Calu3 (cell line): ENCODE measurements at regions not wholly inside any gene's neighbourhood (a gene's known extent, or its start where the extent isn't known, plus 50 kb on each side); places are given as distances from the start of the nearest gene placed in this dataset.

Source experiments
- BruUV-seq: library from RNA; stranded (reverse); fragments of 400-500 nt; replicated peaks from 2 replicates; lab custom pipeline; 2021; lab: Mats Ljungman, UMichigan
- CTCF ChIA-PET: fragments of 300-600 bp; sonication (Branson Sonifier 250); formaldehyde crosslinking; loops from one replicate; lab custom pipeline; 2022; ENCODE audit warnings: antibody characterized with exemption; lab: Charles Lee
- DNase-seq: peaks from one replicate; pipeline ENCODE4 v3.0.0; 2022
- H3K27ac Mint-ChIP-seq: one replicate; pipeline ENCODE4 v1.8.0; 2022; ENCODE audit warnings: mixed read lengths; ENCODE audit not compliant: unreplicated experiment
- H3K27me3 Mint-ChIP-seq: one replicate; pipeline ENCODE4 v1.8.0; 2022; ENCODE audit warnings: mixed read lengths; ENCODE audit not compliant: unreplicated experiment
- H3K36me3 Mint-ChIP-seq: one replicate; pipeline ENCODE4 v1.8.0; 2022; ENCODE audit warnings: mild to moderate bottlenecking, moderate library complexity, mixed read lengths; ENCODE audit not compliant: insufficient read depth, unreplicated experiment
- H3K4me1 Mint-ChIP-seq: one replicate; pipeline ENCODE4 v1.8.0; 2022; ENCODE audit warnings: mild to moderate bottlenecking, low read depth, mixed read lengths; ENCODE audit not compliant: unreplicated experiment
- H3K4me3 Mint-ChIP-seq: one replicate; pipeline ENCODE4 v1.8.0; 2022; ENCODE audit warnings: mild to moderate bottlenecking, low read depth, moderate library complexity, mixed read lengths; ENCODE audit not compliant: unreplicated experiment
- H3K9me3 Mint-ChIP-seq: one replicate; pipeline ENCODE4 v1.8.0; 2022; ENCODE audit warnings: low read depth, mixed read lengths; ENCODE audit not compliant: unreplicated experiment
- CTCF ChIP-seq: fragments of 200-600 bp; IDR thresholded peaks from one replicate; pipeline ENCODE4 v1.8.0; 2022; ENCODE audit warnings: antibody characterized with exemption; ENCODE audit not compliant: unreplicated experiment
- intact Hi-C: fragments of 100-400 bp; cut with micrococcal nuclease; formaldehyde crosslinking; loops from one replicate; pipeline ENCODE4 v1.10.0; 2022; ENCODE audit not compliant: unreplicated experiment

GRCh38 chr22:49151256-49152126, 676.2 kb downstream of the BRD1 start:
- H3K4me1 Mint-ChIP-seq: no peaks in the 10 kb centered on the region
- H3K36me3 Mint-ChIP-seq: no peaks in the 10 kb centered on the region
- DNase-seq: no peak
- no peak overlapping the region for H3K27ac Mint-ChIP-seq
- CTCF ChIA-PET: no interaction called here
- peaks cover 6% of the 10 kb centered on the region for H3K9me3 Mint-ChIP-seq
- BruUV-seq: no TSS peak
- no peak overlapping the region for H3K4me3 Mint-ChIP-seq
- intact Hi-C loops: no loop called here
- TF ChIP-seq CTCF: no peak
- H3K27me3 Mint-ChIP-seq: no peaks in the 10 kb centered on the region

- intact Hi-C loops: no loop called here
- DNase-seq: no peak
- Mint-ChIP-seq H3K27me3 (no peaks in the 10 kb centered on the region), H3K27ac (no peak overlapping the region), H3K4me1 (no peaks in the 10 kb centered on the region), H3K36me3 (no peaks in the 10 kb centered on the region), H3K4me3 (no peak overlapping the region), H3K9me3 (peaks cover 4% of the 10 kb centered on the region)
- CTCF ChIA-PET: no interaction called here
- TF ChIP-seq CTCF: no peak
- no TSS peak for BruUV-seq
These were observed 676.9 kb downstream of the BRD1 start for GRCh38 chr22:49150801-49151221.

- no peak overlapping the region for H3K27ac Mint-ChIP-seq
- BruUV-seq: no TSS peak
- TF ChIP-seq CTCF: no peak
- no peak for DNase-seq
- CTCF ChIA-PET: no interaction called here
- peaks cover 10% of the 10 kb centered on the region for H3K9me3 Mint-ChIP-seq
- intact Hi-C loops: no loop called here
- H3K4me3 Mint-ChIP-seq: no peak overlapping the region
- H3K4me1 Mint-ChIP-seq: no peaks in the 10 kb centered on the region
- H3K36me3 Mint-ChIP-seq: no peaks in the 10 kb centered on the region
- H3K27me3 Mint-ChIP-seq: no peaks in the 10 kb centered on the region
These were observed 677.7 kb downstream of the BRD1 start for GRCh38 chr22:49149721-49150608.

GRCh38 chr22:49148895-49149418, 678.7 kb downstream of the BRD1 start:
- DNase-seq: no peak
- Mint-ChIP-seq H3K4me1 (no peaks in the 10 kb centered on the region), H3K4me3 (no peak overlapping the region), H3K27ac (no peak overlapping the region), H3K27me3 (no peaks in the 10 kb centered on the region), H3K36me3 (no peaks in the 10 kb centered on the region), H3K9me3 (peaks cover 18% of the 10 kb centered on the region)
- intact Hi-C loops: no loop called here
- BruUV-seq: no TSS peak
- no peak for TF ChIP-seq CTCF
- CTCF ChIA-PET: interaction anchor here (0.6 kb wide), 1 partner anchor 197 kb away, joined by 3 read pairs; no protein-coding TSS in a partner anchor
